ENCODE measurements at regions not wholly inside any gene's neighbourhood (a gene's known extent, or its start where the extent isn't known, plus 50 kb on each side); places are given as distances from the start of the nearest gene placed in this dataset.

GRCh38 chr6:120511712-120512111 lies 822.6 kb downstream of the TBC1D32 start:
- Histone ChIP-seq H3K27me3 (ENCODE audit: control insufficient read depth in 2 of 2, insufficient read depth in 2 of 2, low read length in 2 of 2) (no peaks in the 10 kb centered on the region), H3K4me2 (ENCODE audit: insufficient read depth, low read length) (no peak overlapping the region), H3K9ac (ENCODE audit: insufficient read depth in 1 of 2, low read depth in 2 of 2, low read length in 2 of 2) (no peak overlapping the region), H3K36me3 (ENCODE audit: control insufficient read depth, insufficient read depth, low read length) (no peaks in the 10 kb centered on the region), H3K9me3 (replicated peaks; ENCODE audit: control insufficient read depth, insufficient read depth, low read depth, low read length) (no peaks in the 10 kb centered on the region; the same call in none of the 2 replicates), H3K79me2 (ENCODE audit: control insufficient read depth, insufficient read depth, low read length) (no peaks in the 10 kb centered on the region), H3K4me3 (no peak overlapping the region), H4K20me1 (replicated peaks; ENCODE audit: control insufficient read depth, insufficient read depth, low read length) (no peaks in the 10 kb centered on the region), H3K4me1 (replicated peaks in 1 of 2; ENCODE audit: control insufficient read depth in 2 of 2, insufficient read depth in 2 of 2, low read length in 2 of 2) (no peaks in the 10 kb centered on the region), H2AFZ (ENCODE audit: low read depth, low read length) (no peak overlapping the region), H3K9me1 (ENCODE audit: control insufficient read depth, insufficient read depth, low read length) (no peaks in the 10 kb centered on the region), H3K27ac (ENCODE audit: extremely low read depth, low read depth, low read length) (no peak overlapping the region)
- no peak for DNase-seq (ENCODE audit: extremely low read depth in 1 of 4, low spot score in 3 of 4)
- no TSS peak for BruUV-seq (replicated peaks)
- ATAC-seq = no peak
- FAIRE-seq = no peak
- POLR2A ChIA-PET = no interaction called here
- intact Hi-C loops (cut with micrococcal nuclease) = no loop called here
- CTCF ChIA-PET (ENCODE audit: low intra/inter-chr PET ratio) = no interaction called here
- in situ Hi-C loops (cut with MboI) = no loop called here
- no peak for TF ChIP-seq ZNF197 (CRISPR knock-in tag; IDR thresholded peaks at IDR 0.05; ENCODE audit: low read depth)
- no peak for TF ChIP-seq REST (IDR thresholded peaks at IDR 0.05; ENCODE audit: borderline replicate concordance)
- no peak for TF ChIP-seq REST (CRISPR knock-in tag; IDR thresholded peaks at IDR 0.05; ENCODE audit: low read depth)
- TF ChIP-seq GTF2B (IDR thresholded peaks at IDR 0.05; ENCODE audit: extremely low read depth, insufficient read length) = no peak
- no peak for TF ChIP-seq RFX5 (IDR thresholded peaks at IDR 0.05; ENCODE audit: low read depth, low read length)
- no peak for TF ChIP-seq IFI16 (CRISPR knock-in tag; IDR thresholded peaks at IDR 0.05)
- TF ChIP-seq KLF1 (tag; IDR thresholded peaks at IDR 0.05) = no peak
- no peak for TF ChIP-seq CEBPZ (IDR thresholded peaks at IDR 0.05; ENCODE audit: borderline replicate concordance, low read depth, low read length)
- TF ChIP-seq ATF6 (CRISPR knock-in tag; IDR thresholded peaks at IDR 0.05) = no peak
